Lower leg skin (tissue), 3 donors: ENCODE measurements at regions not wholly inside any gene's neighbourhood (a gene's known extent, or its start where the extent isn't known, plus 50 kb on each side); places are given as distances from the start of the nearest gene placed in this dataset.

ENCODE experiments used
- POLR2A ChIP-seq, 2 donors: fragments of 450-650 bp; IDR thresholded peaks; one replicate each; pipeline ENCODE4 v1.6.1; 2016 to 2017; ENCODE audit warnings: antibody characterized with exemption in 2 of 2, mild to moderate bottlenecking in 1 of 2, moderate library complexity in 1 of 2
- TF ChIP-seq, protein P1 (sequence below), 3 donors: fragments of 450-650 bp; IDR thresholded peaks; one replicate each; pipeline ENCODE4 v1.5.1; 2016; ENCODE audit warnings: antibody characterized with exemption in 3 of 3, mild to moderate bottlenecking in 3 of 3, moderate library complexity in 2 of 3

DNA sequence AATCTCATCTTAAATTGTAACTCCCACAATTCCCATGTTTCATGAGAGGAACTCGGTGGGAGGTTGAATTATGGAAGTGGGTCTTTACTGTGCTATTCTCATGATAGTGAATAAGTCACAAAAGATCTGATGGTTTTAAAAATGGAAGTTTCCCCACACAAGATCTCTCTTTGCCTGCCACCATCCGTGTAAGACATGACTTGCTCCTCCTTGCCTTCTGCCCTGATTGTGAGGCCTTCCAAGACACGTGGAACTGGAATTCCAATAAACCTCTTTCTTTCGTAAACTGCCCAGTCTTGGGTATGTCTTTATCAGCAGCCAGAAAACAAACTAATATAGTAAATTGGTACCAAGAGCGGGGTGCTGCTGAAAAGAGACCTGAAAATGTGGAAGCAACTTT is 761.6 kb upstream of the RGS18 start:
- TF ChIP-seq, protein P1, sequence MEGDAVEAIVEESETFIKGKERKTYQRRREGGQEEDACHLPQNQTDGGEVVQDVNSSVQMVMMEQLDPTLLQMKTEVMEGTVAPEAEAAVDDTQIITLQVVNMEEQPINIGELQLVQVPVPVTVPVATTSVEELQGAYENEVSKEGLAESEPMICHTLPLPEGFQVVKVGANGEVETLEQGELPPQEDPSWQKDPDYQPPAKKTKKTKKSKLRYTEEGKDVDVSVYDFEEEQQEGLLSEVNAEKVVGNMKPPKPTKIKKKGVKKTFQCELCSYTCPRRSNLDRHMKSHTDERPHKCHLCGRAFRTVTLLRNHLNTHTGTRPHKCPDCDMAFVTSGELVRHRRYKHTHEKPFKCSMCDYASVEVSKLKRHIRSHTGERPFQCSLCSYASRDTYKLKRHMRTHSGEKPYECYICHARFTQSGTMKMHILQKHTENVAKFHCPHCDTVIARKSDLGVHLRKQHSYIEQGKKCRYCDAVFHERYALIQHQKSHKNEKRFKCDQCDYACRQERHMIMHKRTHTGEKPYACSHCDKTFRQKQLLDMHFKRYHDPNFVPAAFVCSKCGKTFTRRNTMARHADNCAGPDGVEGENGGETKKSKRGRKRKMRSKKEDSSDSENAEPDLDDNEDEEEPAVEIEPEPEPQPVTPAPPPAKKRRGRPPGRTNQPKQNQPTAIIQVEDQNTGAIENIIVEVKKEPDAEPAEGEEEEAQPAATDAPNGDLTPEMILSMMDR (IDR thresholded peaks at IDR 0.05), result no peak
- TF ChIP-seq POLR2A (IDR thresholded peaks at IDR 0.05), result no peak
